ENCODE measurements at regions not wholly inside any gene's neighbourhood (a gene's known extent, or its start where the extent isn't known, plus 50 kb on each side); places are given as distances from the start of the nearest gene placed in this dataset.

DNA sequence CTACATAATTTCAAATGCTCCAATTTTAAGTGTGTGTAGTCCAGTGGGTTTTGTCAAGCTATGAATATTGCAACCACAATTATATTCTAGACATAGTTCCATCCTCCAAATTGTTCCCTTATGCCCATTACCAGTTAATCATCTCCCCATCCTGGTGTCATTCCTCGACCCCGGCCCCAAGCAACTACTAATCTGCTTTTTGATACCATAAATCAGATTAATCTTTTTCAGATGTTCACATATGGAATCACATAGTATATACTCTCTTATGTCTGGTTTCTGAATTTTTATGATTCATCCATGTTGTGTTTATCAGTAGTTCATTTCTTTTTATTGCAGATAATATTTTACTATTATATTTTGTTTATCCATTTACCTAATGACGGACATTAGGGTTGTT is 148.4 kb upstream of the RORB start:
- H3K4me3 ChIP-seq (ENCODE audit: low read depth, low read length), result no peak overlapping the region
- TF ChIP-seq, protein P1, sequence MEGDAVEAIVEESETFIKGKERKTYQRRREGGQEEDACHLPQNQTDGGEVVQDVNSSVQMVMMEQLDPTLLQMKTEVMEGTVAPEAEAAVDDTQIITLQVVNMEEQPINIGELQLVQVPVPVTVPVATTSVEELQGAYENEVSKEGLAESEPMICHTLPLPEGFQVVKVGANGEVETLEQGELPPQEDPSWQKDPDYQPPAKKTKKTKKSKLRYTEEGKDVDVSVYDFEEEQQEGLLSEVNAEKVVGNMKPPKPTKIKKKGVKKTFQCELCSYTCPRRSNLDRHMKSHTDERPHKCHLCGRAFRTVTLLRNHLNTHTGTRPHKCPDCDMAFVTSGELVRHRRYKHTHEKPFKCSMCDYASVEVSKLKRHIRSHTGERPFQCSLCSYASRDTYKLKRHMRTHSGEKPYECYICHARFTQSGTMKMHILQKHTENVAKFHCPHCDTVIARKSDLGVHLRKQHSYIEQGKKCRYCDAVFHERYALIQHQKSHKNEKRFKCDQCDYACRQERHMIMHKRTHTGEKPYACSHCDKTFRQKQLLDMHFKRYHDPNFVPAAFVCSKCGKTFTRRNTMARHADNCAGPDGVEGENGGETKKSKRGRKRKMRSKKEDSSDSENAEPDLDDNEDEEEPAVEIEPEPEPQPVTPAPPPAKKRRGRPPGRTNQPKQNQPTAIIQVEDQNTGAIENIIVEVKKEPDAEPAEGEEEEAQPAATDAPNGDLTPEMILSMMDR (conservative IDR thresholded peaks at IDR 0.05; ENCODE audit: low read depth, low read length), result no peak
- DNase-seq (ENCODE audit: low read depth), result no peak

DNA sequence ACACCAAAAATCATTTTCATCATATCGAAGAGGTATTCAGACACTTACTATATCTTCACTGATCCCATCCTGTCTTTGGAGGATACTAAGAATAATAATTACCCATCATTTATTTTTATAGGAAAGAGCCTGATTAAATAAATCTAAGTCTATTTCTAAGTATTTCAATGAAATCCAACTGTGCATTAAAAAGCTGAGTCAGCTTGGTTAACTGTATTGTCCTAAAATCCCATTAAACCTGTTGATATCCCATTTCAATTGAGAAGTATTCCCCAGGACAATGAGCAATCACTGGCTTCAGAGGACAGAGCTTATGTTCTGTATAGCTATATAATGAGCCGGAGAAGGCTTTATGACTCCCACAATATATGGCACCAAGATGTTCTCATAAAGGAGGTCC is 142.0 kb upstream of the RORB start:
- TF ChIP-seq, protein P1 (conservative IDR thresholded peaks at IDR 0.05; ENCODE audit: low read depth, low read length), result no peak

DNA sequence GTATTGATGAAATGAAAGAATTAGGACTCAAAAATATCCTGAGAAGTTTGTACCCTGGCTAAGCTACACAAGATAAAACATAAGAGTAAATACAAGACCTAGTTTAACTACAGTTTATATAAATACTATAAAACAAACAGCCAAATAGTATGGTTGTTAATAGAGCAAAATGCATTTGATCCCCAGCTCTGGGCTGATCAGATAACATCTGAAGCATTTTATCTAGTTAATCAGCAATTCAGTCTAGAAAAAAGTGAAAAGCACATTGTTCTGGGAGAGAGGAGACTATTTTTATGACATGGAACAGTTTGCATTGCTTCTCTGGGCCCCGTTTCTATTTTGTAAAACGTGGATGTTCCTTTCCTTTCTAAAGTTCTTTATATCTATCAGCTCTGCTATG is 139.6 kb upstream of the RORB start:
- TF ChIP-seq, protein P1 (conservative IDR thresholded peaks at IDR 0.05; ENCODE audit: low read depth, low read length), result no peak

More for the DNA sequence above, 142.0 kb upstream of the RORB start:
- H3K4me3 ChIP-seq (ENCODE audit: low read depth, low read length), result no peak overlapping the region
- DNase-seq (ENCODE audit: low read depth), result no peak

DNA sequence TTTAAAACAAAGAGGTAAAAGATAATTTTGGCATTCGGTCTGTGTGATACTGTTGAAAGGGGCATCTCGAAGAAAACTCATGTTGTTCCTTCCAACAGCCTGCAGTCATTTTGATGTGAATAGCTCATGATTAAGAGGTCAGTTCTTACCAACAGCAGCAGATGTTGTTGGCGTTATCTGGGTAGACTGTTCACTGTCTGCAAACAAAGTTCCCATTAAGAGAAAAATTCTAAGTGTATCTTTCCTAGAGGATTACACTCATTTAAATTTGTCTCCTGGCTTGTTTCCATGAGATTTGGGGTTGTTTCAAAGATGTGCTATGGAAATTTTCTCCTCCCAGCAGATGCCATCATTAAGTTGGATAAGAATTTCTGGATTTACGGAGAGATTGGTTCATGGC is 138.2 kb upstream of the RORB start:
- DNase-seq (ENCODE audit: low read depth), result no peak
- TF ChIP-seq, protein P1 (conservative IDR thresholded peaks at IDR 0.05; ENCODE audit: low read depth, low read length), result no peak
- H3K4me3 ChIP-seq (ENCODE audit: low read depth, low read length), result no peak overlapping the region

More for the DNA sequence above, 139.6 kb upstream of the RORB start:
- no peak for DNase-seq (ENCODE audit: low read depth)
- H3K4me3 ChIP-seq (ENCODE audit: low read depth, low read length), result no peak overlapping the region

DNA sequence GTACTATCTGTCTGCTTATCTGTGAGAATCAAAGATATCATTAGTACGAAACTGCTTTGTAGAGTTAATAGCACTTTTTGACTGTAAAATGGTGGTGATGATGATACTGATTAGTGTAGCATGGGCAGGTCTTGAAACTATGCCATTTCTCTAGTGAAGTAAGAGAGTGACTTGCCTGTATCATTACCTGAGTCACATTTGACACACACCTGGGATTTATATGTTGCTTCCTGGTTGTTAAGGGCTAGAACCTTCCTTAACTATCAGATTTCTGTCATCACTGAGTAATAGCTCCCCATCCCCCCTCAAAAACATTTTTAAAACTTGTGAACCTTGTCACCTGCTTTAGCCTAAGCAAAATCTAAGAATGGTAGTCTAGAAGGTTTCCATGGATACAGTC is 135.6 kb upstream of the RORB start:
- TF ChIP-seq, protein P1 (conservative IDR thresholded peaks at IDR 0.05; ENCODE audit: low read depth, low read length), result no peak
- no peak overlapping the region for H3K4me3 ChIP-seq (ENCODE audit: low read depth, low read length)
- DNase-seq (ENCODE audit: low read depth), result no peak

DNA sequence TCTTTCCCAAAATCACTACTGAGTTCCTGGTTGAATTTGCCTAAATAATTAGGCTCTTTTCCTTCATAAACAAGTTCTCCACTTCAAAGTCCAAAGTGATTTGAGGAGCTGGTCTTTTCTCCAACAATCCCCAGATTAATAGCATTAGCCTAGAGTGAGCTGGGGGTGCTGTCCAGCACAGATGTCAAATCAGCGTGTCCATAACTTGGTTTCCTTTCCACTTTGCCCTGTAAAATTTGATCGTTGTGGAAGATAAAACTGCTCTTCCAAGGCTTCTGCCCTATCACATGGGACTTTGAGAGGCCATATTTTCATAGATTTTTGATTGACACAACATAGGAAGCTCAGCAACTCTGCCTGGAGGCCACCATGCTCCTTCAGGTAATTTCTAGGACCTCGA is 134.7 kb upstream of the RORB start:
- TF ChIP-seq, protein P1 (conservative IDR thresholded peaks at IDR 0.05; ENCODE audit: low read depth, low read length), result no peak
- no peak overlapping the region for H3K4me3 ChIP-seq (ENCODE audit: low read depth, low read length)
- DNase-seq (ENCODE audit: low read depth), result no peak

DNA sequence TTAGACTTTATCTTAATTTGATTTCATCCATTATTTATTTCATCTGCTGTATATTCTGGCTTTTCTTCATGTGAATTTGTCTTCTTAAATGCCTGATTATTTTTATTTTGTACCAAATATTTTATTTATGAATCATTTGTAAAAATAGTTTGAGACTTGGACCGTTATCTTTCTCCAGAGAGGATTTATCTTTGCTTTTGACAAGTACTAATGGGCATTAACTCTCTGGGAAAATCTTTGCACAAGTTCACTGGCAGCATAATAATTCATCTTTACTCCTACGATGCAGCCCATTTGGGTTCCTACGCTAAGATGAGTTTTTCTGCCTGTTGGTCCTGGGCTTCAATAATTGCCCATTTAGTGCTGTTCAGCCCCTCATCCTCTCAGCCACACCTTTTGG is 131.0 kb upstream of the RORB start:
- no peak overlapping the region for H3K4me3 ChIP-seq (ENCODE audit: low read depth, low read length)
- no peak for DNase-seq (ENCODE audit: low read depth)
- TF ChIP-seq, protein P1 (conservative IDR thresholded peaks at IDR 0.05; ENCODE audit: low read depth, low read length), result no peak
